Coronary artery (tissue), 2 donors: ENCODE measurements at regions not wholly inside any gene's neighbourhood (a gene's known extent, or its start where the extent isn't known, plus 50 kb on each side); places are given as distances from the start of the nearest gene placed in this dataset.

Experiments used
- DNase-seq: peaks from one replicate; pipeline ENCODE4 v3.0.0-alpha.2; 2017; ENCODE audit warnings: low spot score
- H3K27ac ChIP-seq, 2 donors: fragments of 200-600 bp; sonication (generic); one replicate each; pipeline ENCODE4 v1.5.1; 2016 to 2019
- H3K4me3 ChIP-seq: fragments of 200-600 bp; sonication (generic); 2 replicates; pipeline ENCODE4 v1.5.1; 2016; ENCODE audit warnings: mild to moderate bottlenecking, moderate library complexity
- TF ChIP-seq, protein P1 (sequence below): fragments of 200-600 bp; sonication (generic); IDR thresholded peaks from one replicate; pipeline ENCODE4 v1.5.1; 2019; ENCODE audit warnings: antibody characterized with exemption

DNA sequence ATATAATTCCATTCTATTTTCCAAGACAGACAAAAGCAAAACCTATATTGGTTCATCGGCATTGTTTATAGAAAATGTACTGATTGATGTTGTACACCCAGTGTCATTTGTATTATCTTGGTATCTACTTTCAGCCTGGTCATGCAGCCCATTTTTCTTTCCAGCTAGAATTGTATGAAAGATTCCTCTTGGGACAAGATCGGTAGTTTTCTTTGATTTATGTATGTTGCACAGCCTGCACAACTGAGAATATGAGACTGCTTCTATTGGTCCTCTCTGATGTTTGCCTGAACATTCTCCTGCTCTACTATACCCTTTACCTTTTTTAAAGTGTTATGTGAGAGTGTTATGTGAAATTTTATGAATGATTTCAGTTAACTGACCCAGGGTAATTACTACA, 487.7 kb upstream of the PRR20A start:
- no peak overlapping the region for H3K27ac ChIP-seq
- TF ChIP-seq, protein P1, sequence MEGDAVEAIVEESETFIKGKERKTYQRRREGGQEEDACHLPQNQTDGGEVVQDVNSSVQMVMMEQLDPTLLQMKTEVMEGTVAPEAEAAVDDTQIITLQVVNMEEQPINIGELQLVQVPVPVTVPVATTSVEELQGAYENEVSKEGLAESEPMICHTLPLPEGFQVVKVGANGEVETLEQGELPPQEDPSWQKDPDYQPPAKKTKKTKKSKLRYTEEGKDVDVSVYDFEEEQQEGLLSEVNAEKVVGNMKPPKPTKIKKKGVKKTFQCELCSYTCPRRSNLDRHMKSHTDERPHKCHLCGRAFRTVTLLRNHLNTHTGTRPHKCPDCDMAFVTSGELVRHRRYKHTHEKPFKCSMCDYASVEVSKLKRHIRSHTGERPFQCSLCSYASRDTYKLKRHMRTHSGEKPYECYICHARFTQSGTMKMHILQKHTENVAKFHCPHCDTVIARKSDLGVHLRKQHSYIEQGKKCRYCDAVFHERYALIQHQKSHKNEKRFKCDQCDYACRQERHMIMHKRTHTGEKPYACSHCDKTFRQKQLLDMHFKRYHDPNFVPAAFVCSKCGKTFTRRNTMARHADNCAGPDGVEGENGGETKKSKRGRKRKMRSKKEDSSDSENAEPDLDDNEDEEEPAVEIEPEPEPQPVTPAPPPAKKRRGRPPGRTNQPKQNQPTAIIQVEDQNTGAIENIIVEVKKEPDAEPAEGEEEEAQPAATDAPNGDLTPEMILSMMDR: no peak
- no peak for DNase-seq
- no peak overlapping the region for H3K4me3 ChIP-seq

GRCh38 chr13:56659041-56659471, 481.7 kb upstream of the PRR20A start:
- no peak for DNase-seq
- no peak overlapping the region for H3K4me3 ChIP-seq
- no peak overlapping the region for H3K27ac ChIP-seq
- TF ChIP-seq, protein P1: no peak

DNA sequence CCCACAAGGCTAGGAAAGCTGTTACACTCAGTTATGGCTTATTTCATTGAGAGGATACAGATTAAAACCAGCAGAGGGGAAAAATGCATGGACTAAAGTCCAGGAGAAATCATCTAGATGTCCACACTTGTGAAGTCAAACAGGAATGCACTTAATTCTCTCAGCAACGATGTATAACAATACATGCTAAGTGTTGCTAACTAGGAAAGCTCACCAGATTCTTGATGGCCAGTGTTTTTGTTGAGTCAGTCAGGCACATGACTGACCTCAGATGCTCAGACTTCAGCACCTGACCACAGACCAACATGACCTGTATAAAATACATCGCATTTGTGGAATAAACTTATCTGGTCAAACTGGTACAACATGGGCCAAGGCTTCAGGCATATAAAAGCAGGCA, 470.2 kb upstream of the PRR20A start:
- no peak for DNase-seq

GRCh38 chr13:56681404-56681803, 459.3 kb upstream of the PRR20A start:
- Histone ChIP-seq H3K27ac (no peak overlapping the region), H3K4me3 (no peak overlapping the region)
- TF ChIP-seq, protein P1: no peak
- no peak for DNase-seq

More for the DNA sequence above, 470.2 kb upstream of the PRR20A start:
- Histone ChIP-seq H3K4me3 (no peak overlapping the region), H3K27ac (no peak overlapping the region)
- TF ChIP-seq, protein P1: no peak

- Histone ChIP-seq H3K4me3 (no peak overlapping the region), H3K27ac (no peak overlapping the region)
- no peak for DNase-seq
- TF ChIP-seq, protein P1: no peak
Measured at GRCh38 chr13:56687131-56687530, 453.6 kb upstream of the PRR20A start.

DNA sequence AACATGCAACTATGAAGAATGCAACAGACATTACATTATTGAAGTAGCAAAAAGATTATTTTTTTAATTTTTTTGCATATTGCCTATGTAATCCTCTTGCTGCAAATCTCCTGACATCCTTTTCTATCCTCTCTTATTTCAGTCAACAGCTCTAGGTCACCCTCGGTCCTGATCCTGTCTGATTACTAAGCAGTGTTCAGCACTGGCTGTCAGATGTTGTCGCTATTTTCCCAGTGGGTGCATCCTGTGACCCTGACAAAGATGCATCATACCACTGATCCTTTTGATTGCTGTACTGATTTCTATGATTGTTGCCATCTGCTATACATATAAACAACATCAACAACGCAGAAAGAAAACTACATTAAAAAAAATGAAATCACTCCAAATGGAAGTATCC, 443.7 kb upstream of the PRR20A start:
- TF ChIP-seq, protein P1: no peak
- Histone ChIP-seq H3K27ac (no peak overlapping the region), H3K4me3 (no peak overlapping the region)
- DNase-seq: no peak

- H3K27ac ChIP-seq: no peak overlapping the region
- TF ChIP-seq, protein P1: no peak
- no peak overlapping the region for H3K4me3 ChIP-seq
- no peak for DNase-seq
Measured at GRCh38 chr13:56700324-56700723, 440.4 kb upstream of the PRR20A start.
